Stomach smooth muscle (tissue), 2 donors: ENCODE measurements at regions not wholly inside any gene's neighbourhood (a gene's known extent, or its start where the extent isn't known, plus 50 kb on each side); places are given as distances from the start of the nearest gene placed in this dataset.

Source experiments
- H3K27ac ChIP-seq: one replicate; pipeline ENCODE4 v1.7.0; 2013; ENCODE audit warnings: mild to moderate bottlenecking, low read length, inconsistent platforms
- H3K27me3 ChIP-seq, 2 donors: one replicate each; pipeline ENCODE4 v1.7.0; 2013; ENCODE audit warnings: low read length in 2 of 2; ENCODE audit not compliant: insufficient read depth in 2 of 2, control insufficient read depth in 1 of 2
- H3K36me3 ChIP-seq, 2 donors: one replicate each; pipeline ENCODE4 v1.7.0; 2013; ENCODE audit warnings: low read length in 2 of 2; ENCODE audit not compliant: control insufficient read depth in 2 of 2, insufficient read depth in 2 of 2
- H3K4me1 ChIP-seq: one replicate; pipeline ENCODE4 v1.7.0; 2013; ENCODE audit warnings: low read length; ENCODE audit not compliant: control insufficient read depth, insufficient read depth
- H3K4me3 ChIP-seq, 2 donors: one replicate each; pipeline ENCODE4 v1.7.0; 2013; ENCODE audit warnings: low read length in 2 of 2
- H3K9ac ChIP-seq, 2 donors: one replicate each; pipeline ENCODE4 v1.7.0; 2013; ENCODE audit warnings: low read length in 2 of 2, mild to moderate bottlenecking in 1 of 2
- H3K9me3 ChIP-seq, 2 donors: one replicate each; pipeline ENCODE4 v1.7.0; 2013; ENCODE audit warnings: low read length in 2 of 2; ENCODE audit not compliant: control insufficient read depth in 2 of 2
- donor health status: healthy.
- donor health status: Pancreatic carcinoma.

DNA sequence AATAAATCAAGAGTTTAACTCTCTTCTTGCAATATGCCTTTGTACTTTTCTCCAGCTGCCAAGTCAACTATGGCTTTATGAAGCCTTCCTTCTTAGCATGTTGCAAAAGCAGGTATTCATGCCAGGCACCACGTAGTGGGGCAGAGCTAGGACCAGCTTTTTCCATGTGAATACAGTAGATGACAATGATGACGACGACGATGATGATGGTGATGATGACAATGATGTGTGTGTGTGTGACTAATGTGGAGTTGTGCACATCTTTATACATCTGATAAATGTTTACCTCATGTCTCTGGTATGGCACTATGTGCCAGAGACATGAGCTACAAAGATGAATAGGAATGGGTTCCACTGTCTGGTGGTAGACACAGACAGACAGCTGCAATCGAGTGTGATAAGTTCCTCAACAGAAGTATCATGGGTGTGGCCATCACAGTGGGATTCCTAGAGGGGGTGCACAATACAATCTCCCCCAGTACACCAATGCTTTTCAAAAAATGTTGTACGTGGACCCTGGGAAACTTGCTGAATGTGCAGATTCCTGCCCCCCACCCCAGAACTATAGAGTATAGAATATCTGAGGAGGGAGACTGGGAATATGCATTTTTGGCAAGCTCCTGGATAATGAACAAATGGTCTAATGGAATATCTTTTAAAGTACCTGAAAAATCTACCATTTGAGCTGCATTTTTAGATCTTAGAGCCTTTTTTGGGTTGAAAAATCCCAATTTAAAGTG is 183.4 kb downstream of the ABCC12 start:
- Histone ChIP-seq H3K9me3 (peaks cover 3 to 4% of the 10 kb centered on the region in 2 donors), H3K4me1 (no peaks in the 10 kb centered on the region), H3K36me3 (no peaks in the 10 kb centered on the region), H3K27me3 (no peaks in the 10 kb centered on the region), H3K4me3 (no peak overlapping the region), H3K9ac (no peak overlapping the region), H3K27ac (no peak overlapping the region)

DNA sequence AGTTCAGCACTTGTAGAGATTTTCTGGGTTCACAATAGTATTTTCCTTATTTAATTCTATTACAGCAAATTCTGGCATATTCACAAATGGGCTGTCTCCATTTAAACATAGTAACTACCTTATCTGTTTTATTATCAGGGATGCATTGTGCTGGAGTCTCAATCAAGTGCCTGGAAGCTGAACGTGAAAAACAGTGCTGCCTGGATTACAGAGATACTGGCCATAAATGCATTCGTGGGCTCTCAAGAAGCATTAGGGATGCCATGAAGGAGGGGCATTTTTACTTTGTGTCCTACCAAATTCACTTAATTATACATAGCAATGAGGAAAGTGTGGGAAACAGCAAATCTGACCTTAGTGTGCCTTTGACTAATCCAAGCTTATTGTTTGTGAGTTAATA is 184.6 kb downstream of the ABCC12 start:
- Histone ChIP-seq H3K4me3 (no peak overlapping the region), H3K9ac (no peak overlapping the region), H3K9me3 (peaks cover 3 to 4% of the 10 kb centered on the region in 2 donors), H3K27me3 (no peaks in the 10 kb centered on the region), H3K4me1 (no peaks in the 10 kb centered on the region), H3K27ac (no peak overlapping the region), H3K36me3 (no peaks in the 10 kb centered on the region)

DNA sequence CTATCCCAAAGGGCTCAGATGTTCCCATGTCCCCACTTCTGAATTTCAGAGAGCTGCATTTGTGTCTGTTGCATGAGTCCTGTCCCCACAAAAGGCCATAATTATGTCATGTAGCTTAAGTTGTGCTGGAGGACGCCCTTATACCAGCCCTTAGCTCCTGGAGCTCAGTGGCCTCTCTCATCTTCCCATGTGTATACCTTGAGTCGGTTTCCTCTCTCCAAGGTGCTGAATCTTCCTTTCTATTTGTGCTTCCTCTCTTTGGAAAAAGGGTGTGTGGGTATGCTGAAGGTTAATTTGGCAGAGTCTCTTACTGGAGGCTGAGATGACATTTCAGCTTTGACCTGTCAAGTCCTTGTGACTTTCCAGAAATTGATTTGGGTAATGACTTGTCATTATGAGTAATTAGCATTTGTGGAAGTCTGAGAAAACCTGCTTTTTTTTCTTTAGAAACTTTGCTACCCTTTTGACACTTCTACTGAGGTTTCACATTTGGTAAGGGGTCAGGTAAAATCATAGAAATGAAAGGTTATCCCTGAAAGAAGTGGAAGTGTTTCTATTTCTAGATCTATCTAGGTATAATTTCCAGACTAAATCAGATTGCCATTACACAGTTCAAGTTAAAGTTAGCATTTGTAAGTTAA is 185.4 kb downstream of the ABCC12 start:
- no peaks in the 10 kb centered on the region for H3K4me1 ChIP-seq
- H3K4me3 ChIP-seq, result no peak overlapping the region
- peaks cover 3 to 4% of the 10 kb centered on the region in 2 donors for H3K9me3 ChIP-seq
- no peak overlapping the region for H3K27ac ChIP-seq
- H3K36me3 ChIP-seq, result no peaks in the 10 kb centered on the region
- H3K27me3 ChIP-seq, result no peaks in the 10 kb centered on the region
- no peak overlapping the region for H3K9ac ChIP-seq

DNA sequence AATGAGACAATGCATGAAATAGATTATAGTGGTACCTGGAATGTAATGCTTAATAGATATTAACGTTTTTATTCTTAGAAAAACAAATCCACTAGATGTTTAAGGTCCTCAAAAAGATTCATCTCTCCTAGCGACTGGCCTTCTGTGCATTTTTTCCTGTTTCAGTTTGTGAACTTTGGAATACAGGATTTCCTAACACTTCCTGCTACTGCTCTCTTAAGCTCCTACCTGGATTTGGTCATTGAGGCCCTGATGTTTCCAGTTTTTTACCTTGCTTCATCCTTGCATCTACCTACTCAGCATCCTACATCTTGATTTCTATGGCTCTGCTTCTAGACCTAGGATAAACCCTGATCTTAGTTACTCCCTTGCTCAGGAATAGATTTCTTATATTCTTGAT is 188.4 kb downstream of the ABCC12 start:
- Histone ChIP-seq H3K27ac (no peak overlapping the region), H3K4me1 (no peaks in the 10 kb centered on the region), H3K36me3 (no peaks in the 10 kb centered on the region), H3K4me3 (no peak overlapping the region), H3K27me3 (no peaks in the 10 kb centered on the region), H3K9me3 (peaks cover 0 to 3% of the 10 kb centered on the region in 2 donors), H3K9ac (no peak overlapping the region)

DNA sequence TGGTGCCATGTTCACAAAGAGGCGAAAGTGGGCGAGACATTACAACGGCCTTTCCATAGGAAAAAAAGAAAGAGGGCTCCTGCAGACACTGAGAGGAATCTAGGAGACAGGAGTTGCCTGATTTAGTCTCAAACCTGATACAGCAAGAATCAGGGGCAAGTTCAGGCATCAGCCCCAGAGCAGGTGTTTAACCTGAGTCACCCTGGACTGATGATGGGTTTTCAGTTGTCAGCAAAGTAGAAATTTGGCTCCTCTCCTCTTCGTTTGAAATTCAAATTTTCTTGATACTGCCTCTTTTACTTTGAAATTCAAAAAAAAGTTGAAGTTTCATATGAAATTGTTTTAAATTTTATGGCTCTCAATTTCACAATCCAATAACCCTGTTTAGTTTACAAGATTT is 189.5 kb downstream of the ABCC12 start:
- Histone ChIP-seq H3K4me3 (no peak overlapping the region), H3K9me3 (peaks cover 0 to 3% of the 10 kb centered on the region in 2 donors), H3K9ac (no peak overlapping the region), H3K27me3 (no peaks in the 10 kb centered on the region), H3K4me1 (no peaks in the 10 kb centered on the region), H3K36me3 (no peaks in the 10 kb centered on the region), H3K27ac (no peak overlapping the region)

DNA sequence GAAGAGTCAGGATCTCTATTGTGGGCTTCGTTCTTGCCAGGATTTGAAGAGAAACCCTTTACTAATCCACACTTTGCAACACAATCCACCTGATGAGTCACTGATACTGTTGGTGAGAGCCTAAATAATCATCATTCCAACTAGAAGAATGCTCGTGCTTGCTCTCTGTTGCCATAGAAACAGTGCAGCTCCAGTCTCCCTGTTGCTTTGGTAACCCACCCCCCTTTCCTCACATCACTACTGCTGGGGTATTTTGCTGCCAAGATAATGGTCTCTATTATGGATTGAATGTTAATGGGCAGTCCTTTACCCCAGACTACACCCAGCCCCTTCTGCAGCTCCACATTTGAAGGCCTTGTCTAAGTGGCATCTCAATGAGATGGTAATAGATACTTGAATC is 190.4 kb downstream of the ABCC12 start:
- H3K4me1 ChIP-seq, result no peaks in the 10 kb centered on the region
- H3K9ac ChIP-seq, result no peak overlapping the region
- H3K27me3 ChIP-seq, result no peaks in the 10 kb centered on the region
- H3K36me3 ChIP-seq, result no peaks in the 10 kb centered on the region
- peaks cover 0 to 3% of the 10 kb centered on the region in 2 donors for H3K9me3 ChIP-seq
- H3K4me3 ChIP-seq, result no peak overlapping the region
- H3K27ac ChIP-seq, result no peak overlapping the region

DNA sequence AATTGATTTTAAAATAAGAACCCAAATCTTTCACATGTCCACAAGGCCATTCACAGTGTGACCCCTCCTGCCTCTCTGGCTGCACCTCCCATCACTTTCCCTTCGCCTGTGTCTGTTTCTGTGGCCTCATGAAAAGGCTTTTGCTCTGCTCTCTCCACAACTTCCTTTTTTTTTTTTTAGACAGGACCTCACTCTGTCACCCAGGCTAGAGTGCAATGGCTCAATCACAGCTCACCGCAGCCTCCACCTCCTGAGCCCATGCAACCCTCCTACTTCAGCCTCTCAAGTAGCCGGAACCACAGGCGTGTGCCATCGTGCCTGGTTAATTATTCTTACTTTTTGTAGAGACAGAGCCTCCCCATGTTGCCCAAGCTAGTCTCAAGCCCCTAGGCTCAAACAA is 197.1 kb downstream of the ABCC12 start:
- Histone ChIP-seq H3K9me3 (no peaks in the 10 kb centered on the region), H3K4me1 (no peaks in the 10 kb centered on the region), H3K4me3 (no peak overlapping the region), H3K9ac (no peak overlapping the region), H3K36me3 (no peaks in the 10 kb centered on the region), H3K27me3 (no peaks in the 10 kb centered on the region), H3K27ac (no peak overlapping the region)

DNA sequence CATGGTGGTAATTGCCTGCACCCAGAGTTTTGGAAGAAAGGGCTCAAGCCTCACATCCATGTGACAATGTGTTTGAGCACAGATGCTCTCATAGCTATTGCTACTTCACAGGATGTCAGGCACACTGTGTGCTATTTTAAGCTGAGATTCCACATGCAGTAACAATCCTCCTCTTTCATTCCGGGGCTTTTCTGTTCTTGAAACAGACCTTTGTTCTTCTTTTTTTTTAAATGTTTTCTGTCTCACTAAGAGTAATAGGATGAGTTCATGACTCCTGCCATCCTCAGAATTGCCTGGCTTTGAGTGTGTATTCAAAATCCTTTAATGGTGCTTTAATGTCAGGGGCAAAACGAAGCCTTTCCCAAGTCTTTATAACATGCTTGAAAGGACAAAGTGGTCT is 198.9 kb downstream of the ABCC12 start:
- H3K27ac ChIP-seq, result no peak overlapping the region
- H3K4me3 ChIP-seq, result no peak overlapping the region
- no peaks in the 10 kb centered on the region for H3K36me3 ChIP-seq
- no peaks in the 10 kb centered on the region for H3K4me1 ChIP-seq
- no peak overlapping the region for H3K9ac ChIP-seq
- no peaks in the 10 kb centered on the region for H3K9me3 ChIP-seq
- peaks cover 0 to 2% of the 10 kb centered on the region in 2 donors for H3K27me3 ChIP-seq

DNA sequence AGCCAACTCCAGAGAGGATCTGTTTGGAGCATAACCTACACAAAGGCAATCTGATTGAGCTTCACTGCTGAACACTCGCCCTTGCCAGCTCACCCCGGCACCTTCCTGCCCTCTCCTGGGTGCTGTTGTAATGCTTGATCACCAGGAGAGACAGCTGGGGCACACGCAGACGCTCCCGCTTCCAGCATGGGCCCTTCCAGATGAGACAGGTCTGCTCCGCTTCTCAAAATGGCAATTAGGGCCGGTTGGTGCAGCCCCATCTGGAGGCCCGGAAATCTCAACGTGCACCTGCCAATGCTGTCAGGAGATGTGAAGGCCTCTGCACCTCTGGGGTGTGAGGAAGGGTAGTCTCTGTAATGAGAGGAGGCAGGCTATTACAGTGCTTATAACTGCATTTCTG is 206.1 kb downstream of the ABCC12 start:
- Histone ChIP-seq H3K27ac (no peak overlapping the region), H3K4me1 (no peaks in the 10 kb centered on the region), H3K9me3 (peaks cover 5 to 6% of the 10 kb centered on the region in 2 donors), H3K27me3 (peaks cover 0 to 4% of the 10 kb centered on the region in 2 donors), H3K36me3 (no peaks in the 10 kb centered on the region), H3K4me3 (no peak overlapping the region), H3K9ac (no peak overlapping the region)

DNA sequence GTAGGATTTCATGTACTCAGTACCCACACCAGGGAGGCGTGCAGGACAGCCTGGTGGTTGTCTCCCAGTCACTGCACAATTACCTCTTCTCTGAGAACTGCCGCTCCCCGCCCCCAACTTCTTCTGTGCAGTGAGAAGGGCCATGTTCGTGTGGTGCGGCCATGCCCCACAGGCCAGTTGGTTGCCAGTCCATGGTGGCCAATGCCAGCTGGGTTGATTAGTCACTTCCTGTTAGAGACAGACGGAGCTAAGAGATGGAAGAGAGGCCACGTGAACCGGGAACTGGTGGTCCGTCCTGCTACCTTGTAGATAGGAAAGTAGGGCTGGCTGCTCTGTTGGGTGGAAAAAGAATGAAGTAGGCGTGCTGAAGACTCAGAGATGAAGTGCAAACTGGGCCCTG is 206.5 kb downstream of the ABCC12 start:
- H3K4me1 ChIP-seq, result no peaks in the 10 kb centered on the region
- H3K9me3 ChIP-seq, result peaks cover 5 to 6% of the 10 kb centered on the region in 2 donors

DNA sequence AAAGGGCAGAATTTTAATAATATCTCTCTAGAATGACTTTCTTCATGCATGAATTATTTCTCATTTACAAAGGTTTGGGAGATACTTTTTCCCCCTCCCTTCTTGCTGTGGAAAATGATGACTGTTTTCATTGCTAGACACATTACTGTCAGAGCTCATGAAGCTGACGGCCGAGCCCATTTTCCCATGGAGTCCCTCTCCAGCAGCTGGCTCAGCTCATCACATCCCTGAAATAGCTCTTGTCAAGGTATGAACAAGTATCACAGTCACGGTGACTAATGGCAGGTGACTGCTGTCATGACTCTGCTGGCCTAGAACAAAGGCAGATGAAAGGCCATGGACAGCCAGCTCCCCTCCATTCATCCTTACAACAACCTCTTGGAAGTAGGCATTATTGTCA is 208.1 kb downstream of the ABCC12 start:
- H3K27ac ChIP-seq, result no peak overlapping the region
- H3K4me3 ChIP-seq, result no peak overlapping the region
- peaks cover 5 to 6% of the 10 kb centered on the region in 2 donors for H3K9me3 ChIP-seq
- no peaks in the 10 kb centered on the region for H3K36me3 ChIP-seq
- H3K27me3 ChIP-seq, result peaks cover 0 to 3% of the 10 kb centered on the region in 2 donors
- H3K4me1 ChIP-seq, result no peaks in the 10 kb centered on the region
- H3K9ac ChIP-seq, result no peak overlapping the region

More for the DNA sequence above, 206.5 kb downstream of the ABCC12 start:
- H3K27ac ChIP-seq, result no peak overlapping the region
- no peak overlapping the region for H3K9ac ChIP-seq
- peaks cover 0 to 4% of the 10 kb centered on the region in 2 donors for H3K27me3 ChIP-seq
- no peak overlapping the region for H3K4me3 ChIP-seq
- no peaks in the 10 kb centered on the region for H3K36me3 ChIP-seq
